Neuronal stem cell (in vitro differentiated cells): ENCODE measurements at regions not wholly inside any gene's neighbourhood (a gene's known extent, or its start where the extent isn't known, plus 50 kb on each side); places are given as distances from the start of the nearest gene placed in this dataset.
"Not testable (repeated sequence)": the region's sequence is repeated elsewhere in the genome, so short reads cannot be mapped to it uniquely, and the experiment has no call there.

ENCODE experiments used
- DNase-seq: peaks from one replicate; pipeline ENCODE4 v3.0.0-alpha.2; 2013; ENCODE audit warnings: low spot score
- H2AFZ ChIP-seq: one replicate; pipeline ENCODE4 v1.6.1; 2013; ENCODE audit warnings: mild to moderate bottlenecking, low read length, inconsistent platforms
- H2AK5ac ChIP-seq: 2 replicates; pipeline ENCODE4 v1.6.1; 2013; ENCODE audit warnings: low read depth, mild to moderate bottlenecking, inconsistent platforms, low read length, moderate library complexity, mixed read lengths
- H2BK120ac ChIP-seq: 2 replicates; pipeline ENCODE4 v1.6.1; 2013; ENCODE audit warnings: low read depth, mild to moderate bottlenecking, inconsistent platforms, low read length, moderate library complexity, mixed read lengths
- H2BK12ac ChIP-seq: one replicate; pipeline ENCODE4 v1.6.1; 2013; ENCODE audit warnings: low read length, inconsistent platforms
- H2BK15ac ChIP-seq: 2 replicates; pipeline ENCODE4 v1.6.1; 2013; ENCODE audit warnings: mild to moderate bottlenecking, low read length, inconsistent platforms, mixed read lengths
- H2BK5ac ChIP-seq: one replicate; pipeline ENCODE4 v1.6.1; 2013; ENCODE audit warnings: inconsistent platforms, mild to moderate bottlenecking, low read length, moderate library complexity
- H3K14ac ChIP-seq: one replicate; pipeline ENCODE4 v1.6.1; 2013; ENCODE audit warnings: low read length, inconsistent platforms
- H3K18ac ChIP-seq: 2 replicates; pipeline ENCODE4 v1.6.1; 2013; ENCODE audit warnings: low read length, inconsistent platforms
- H3K23ac ChIP-seq: 2 replicates; pipeline ENCODE4 v1.6.1; 2013; ENCODE audit warnings: low read depth, mild to moderate bottlenecking, mixed read lengths, low read length, inconsistent platforms; ENCODE audit not compliant: poor library complexity
- H3K27ac ChIP-seq: replicated peaks from 3 replicates; pipeline ENCODE4 v1.5.1; 2013; ENCODE audit warnings: low read length, inconsistent platforms
- H3K27me3 ChIP-seq, 3 experiments: 2 replicates each; pipeline ENCODE4 v1.6.1; 2013; ENCODE audit warnings: low read length in 3 of 3, mild to moderate bottlenecking in 2 of 3, inconsistent platforms in 1 of 3, low read depth in 1 of 3, mixed read lengths in 1 of 3, moderate library complexity in 1 of 3; ENCODE audit not compliant: control insufficient read depth in 3 of 3, insufficient read depth in 3 of 3
- H3K36me3 ChIP-seq, 2 donors: replicated peaks in 1 of 2; 2 replicates each; pipeline ENCODE4 v1.6.1; 2013; ENCODE audit warnings: low read length in 2 of 2; ENCODE audit not compliant: control insufficient read depth in 2 of 2, insufficient read depth in 2 of 2
- H3K4ac ChIP-seq: 2 replicates; pipeline ENCODE4 v1.6.1; 2013; ENCODE audit warnings: inconsistent platforms, mild to moderate bottlenecking, low read length, moderate library complexity
- H3K4me1 ChIP-seq, 2 donors: 1 replicate in 1 of 2; 2 replicates in 1 of 2; pipeline ENCODE4 v1.6.1; 2013; ENCODE audit warnings: low read length in 2 of 2, low read depth in 1 of 2; ENCODE audit not compliant: control insufficient read depth in 2 of 2, insufficient read depth in 1 of 2
- H3K4me2 ChIP-seq: one replicate; pipeline ENCODE4 v1.6.1; 2013; ENCODE audit warnings: mild to moderate bottlenecking, low read length, inconsistent platforms; ENCODE audit not compliant: insufficient read depth, poor library complexity, severe bottlenecking
- H3K4me3 ChIP-seq, 2 donors: 2 replicates each; pipeline ENCODE4 v1.5.1; 2013; ENCODE audit warnings: low read length in 2 of 2, mild to moderate bottlenecking in 2 of 2, inconsistent platforms in 1 of 2, moderate library complexity in 1 of 2
- H3K79me1 ChIP-seq: one replicate; pipeline ENCODE4 v1.6.1; 2013; ENCODE audit warnings: low read depth, mild to moderate bottlenecking, inconsistent platforms, low read length, moderate library complexity
- H3K9ac ChIP-seq: one replicate; pipeline ENCODE4 v1.6.1; 2013; ENCODE audit warnings: mild to moderate bottlenecking, low read depth, low read length, inconsistent platforms; ENCODE audit not compliant: poor library complexity
- H3K9me3 ChIP-seq, 2 donors: replicated peaks in 1 of 2; 2 replicates each; pipeline versions ENCODE3 to v1.6.1; 2013; ENCODE audit warnings: low read length in 2 of 2, mild to moderate bottlenecking in 2 of 2, inconsistent platforms in 1 of 2, low read depth in 1 of 2, mixed read lengths in 1 of 2, moderate library complexity in 1 of 2; ENCODE audit not compliant: control insufficient read depth in 2 of 2, insufficient read depth in 1 of 2
- H4K8ac ChIP-seq: one replicate; pipeline ENCODE4 v1.6.1; 2013; ENCODE audit warnings: low read depth, mild to moderate bottlenecking, inconsistent platforms, low read length, moderate library complexity
- H4K91ac ChIP-seq: one replicate; pipeline ENCODE4 v1.6.1; 2013; ENCODE audit warnings: low read length, low read depth, mild to moderate bottlenecking, inconsistent platforms; ENCODE audit not compliant: poor library complexity
- WGBS, 2 donors: extraction: QIAGEN DNeasy Blood & Tissue Kit; methylation state at CpG; one replicate each; pipeline ENCODE4 v1.1.7; 2013; ENCODE audit warnings: missing lambda C conversion rate in 2 of 2, mixed read lengths in 1 of 2; ENCODE audit not compliant: insufficient read length in 2 of 2, insufficient replicate concordance in 1 of 2; ENCODE audit errors: extremely low coverage in 2 of 2; 5-methylcytosine and 5-hydroxymethylcytosine counted together

- H2BK120ac ChIP-seq: no peak overlapping the region
- no peak overlapping the region for H3K14ac ChIP-seq
- no peak overlapping the region for H3K4me2 ChIP-seq
- H3K27ac ChIP-seq: no peak overlapping the region
- H2AFZ ChIP-seq: no peak overlapping the region
- no peak for DNase-seq
- no peaks in the 10 kb centered on the region for H3K4me1 ChIP-seq
- no peak overlapping the region for H3K4ac ChIP-seq
- H2AK5ac ChIP-seq: no peak overlapping the region
- H4K8ac ChIP-seq: no peak overlapping the region
- H3K4me3 ChIP-seq: no peak overlapping the region
- H3K9me3 ChIP-seq: no peaks in the 10 kb centered on the region
- no peak overlapping the region for H3K9ac ChIP-seq
- H3K23ac ChIP-seq: no peak overlapping the region
- no peaks in the 10 kb centered on the region for H3K36me3 ChIP-seq
- no peaks in the 10 kb centered on the region for H3K79me1 ChIP-seq
- no peaks in the 10 kb centered on the region for H3K27me3 ChIP-seq
- no peak overlapping the region for H3K18ac ChIP-seq
- no CpG with 5 or more reads among the region's 3 CpGs for WGBS, 2 donors
- H2BK15ac ChIP-seq: no peak overlapping the region
- no peak overlapping the region for H4K91ac ChIP-seq
- H2BK12ac ChIP-seq: no peak overlapping the region
- H2BK5ac ChIP-seq: no peak overlapping the region
These were observed 116.0 kb upstream of the OR13F1 start for GRCh38 chr9:104388071-104388470.

GRCh38 chr9:104389341-104389740, 114.7 kb upstream of the OR13F1 start:
- no peak overlapping the region for H4K91ac ChIP-seq
- H2AK5ac ChIP-seq: no peak overlapping the region
- H3K14ac ChIP-seq: no peak overlapping the region
- no peak overlapping the region for H2BK15ac ChIP-seq
- no peak overlapping the region for H3K18ac ChIP-seq
- H3K79me1 ChIP-seq: no peaks in the 10 kb centered on the region
- H2BK5ac ChIP-seq: no peak overlapping the region
- no peak overlapping the region for H2BK120ac ChIP-seq
- no peak for DNase-seq
- no peaks in the 10 kb centered on the region for H3K27me3 ChIP-seq
- H3K4me3 ChIP-seq: no peak overlapping the region
- no peak overlapping the region for H2BK12ac ChIP-seq
- no peaks in the 10 kb centered on the region for H3K36me3 ChIP-seq
- WGBS, 2 donors: no CpG with 5 or more reads among the region's 4 CpGs
- H3K4ac ChIP-seq: no peak overlapping the region
- H3K9me3 ChIP-seq: no peaks in the 10 kb centered on the region
- H3K4me2 ChIP-seq: no peak overlapping the region
- H3K23ac ChIP-seq: no peak overlapping the region
- no peak overlapping the region for H4K8ac ChIP-seq
- H3K27ac ChIP-seq: no peak overlapping the region
- H2AFZ ChIP-seq: peak overlapping the region; percentile 17
- no peaks in the 10 kb centered on the region for H3K4me1 ChIP-seq
- no peak overlapping the region for H3K9ac ChIP-seq

- H3K18ac ChIP-seq, H3K4me3 ChIP-seq, H2BK5ac ChIP-seq, H3K14ac ChIP-seq, H3K23ac ChIP-seq, H3K9me3 ChIP-seq, H3K79me1 ChIP-seq, H4K8ac ChIP-seq, H3K27me3 ChIP-seq, H3K4ac ChIP-seq, DNase-seq, H2BK12ac ChIP-seq, H2BK15ac ChIP-seq, H3K9ac ChIP-seq, H2AFZ ChIP-seq, H2AK5ac ChIP-seq, H4K91ac ChIP-seq, H3K4me2 ChIP-seq, H2BK120ac ChIP-seq, H3K4me1 ChIP-seq, H3K27ac ChIP-seq, H3K36me3 ChIP-seq: not testable (repeated sequence)
- WGBS, 2 donors: no CpG with 5 or more reads among the region's 10 CpGs
These were observed 109.2 kb upstream of the OR13F1 start for GRCh38 chr9:104394901-104395300.

GRCh38 chr9:104412238-104412637, 91.8 kb upstream of the OR13F1 start:
- H3K27me3 ChIP-seq: no peaks in the 10 kb centered on the region
- H3K23ac ChIP-seq: no peak overlapping the region
- H2BK15ac ChIP-seq: no peak overlapping the region
- H2BK12ac ChIP-seq: no peak overlapping the region
- no peak overlapping the region for H3K14ac ChIP-seq
- no peak overlapping the region for H4K8ac ChIP-seq
- no peak overlapping the region for H3K9ac ChIP-seq
- no peak overlapping the region for H2AK5ac ChIP-seq
- H2BK5ac ChIP-seq: no peak overlapping the region
- peaks cover 0 to 5% of the 10 kb centered on the region in 2 donors for H3K9me3 ChIP-seq
- H2AFZ ChIP-seq: no peak overlapping the region
- no peak overlapping the region for H3K18ac ChIP-seq
- H3K27ac ChIP-seq: no peak overlapping the region
- H3K4me3 ChIP-seq: no peak overlapping the region
- no peak overlapping the region for H3K4ac ChIP-seq
- no peak overlapping the region for H4K91ac ChIP-seq
- H3K36me3 ChIP-seq: no peaks in the 10 kb centered on the region
- peak; percentile 2 for DNase-seq
- no peak overlapping the region for H3K4me2 ChIP-seq
- no peak overlapping the region for H2BK120ac ChIP-seq
- no peaks in the 10 kb centered on the region for H3K79me1 ChIP-seq
- H3K4me1 ChIP-seq: no peaks in the 10 kb centered on the region
